ENCODE measurements at regions not wholly inside any gene's neighbourhood (a gene's known extent, or its start where the extent isn't known, plus 50 kb on each side); places are given as distances from the start of the nearest gene placed in this dataset.
A peak's percentile ranks its signal among the peaks of the same experiment; 100 is the strongest.

GRCh38 chr11:69918231-69918937 is 99.2 kb upstream of the FGF3 start:
- DNase-seq (ENCODE audit: low spot score): no peak

- DNase-seq (ENCODE audit: low spot score): peak; percentile 52
These were observed 99.9 kb upstream of the FGF3 start for GRCh38 chr11:69918938-69919650.

GRCh38 chr11:69919659-69920344 is 100.6 kb upstream of the FGF3 start:
- DNase-seq (ENCODE audit: low spot score): no peak

- no peak for DNase-seq (ENCODE audit: low spot score)
These were observed 101.3 kb upstream of the FGF3 start for GRCh38 chr11:69920345-69921127.

GRCh38 chr11:69921128-69922014 is 102.2 kb upstream of the FGF3 start:
- no peak for DNase-seq (ENCODE audit: low spot score)

GRCh38 chr11:69922015-69922595 is 102.9 kb upstream of the FGF3 start:
- DNase-seq (ENCODE audit: low spot score): no peak

GRCh38 chr11:69922596-69923111 is 103.4 kb upstream of the FGF3 start:
- DNase-seq (ENCODE audit: low spot score): no peak

- no peak for DNase-seq (ENCODE audit: low spot score)
These were observed 104.0 kb upstream of the FGF3 start for GRCh38 chr11:69923196-69923595.

- no peak for DNase-seq (ENCODE audit: low spot score)
These were observed 104.6 kb upstream of the FGF3 start for GRCh38 chr11:69923641-69924307.

- no peak for DNase-seq (ENCODE audit: low spot score)
These were observed 105.3 kb upstream of the FGF3 start for GRCh38 chr11:69924308-69925161.

GRCh38 chr11:69925366-69926196 is 106.4 kb upstream of the FGF3 start:
- DNase-seq (ENCODE audit: low spot score): no peak

- DNase-seq (ENCODE audit: low spot score): no peak
These were observed 107.3 kb upstream of the FGF3 start for GRCh38 chr11:69926376-69927050.

- no peak for DNase-seq (ENCODE audit: low spot score)
These were observed 108.9 kb upstream of the FGF3 start for GRCh38 chr11:69928121-69928520.

GRCh38 chr11:69928975-69929374 is 109.8 kb upstream of the FGF3 start:
- no peak for DNase-seq (ENCODE audit: low spot score)

GRCh38 chr11:69930081-69931059 is 111.2 kb upstream of the FGF3 start:
- DNase-seq (ENCODE audit: low spot score): no peak

Data from RKO (cell line).